HG03066 (cell line): ENCODE measurements at regions not wholly inside any gene's neighbourhood (a gene's known extent, or its start where the extent isn't known, plus 50 kb on each side); places are given as distances from the start of the nearest gene placed in this dataset.

Experiments
- ATAC-seq: cut with Tn5 transposase; IDR thresholded peaks from one replicate; pipeline ENCODE4 v1.9.1; 2021; ENCODE audit warnings: low read depth; ENCODE audit not compliant: unreplicated experiment

DNA sequence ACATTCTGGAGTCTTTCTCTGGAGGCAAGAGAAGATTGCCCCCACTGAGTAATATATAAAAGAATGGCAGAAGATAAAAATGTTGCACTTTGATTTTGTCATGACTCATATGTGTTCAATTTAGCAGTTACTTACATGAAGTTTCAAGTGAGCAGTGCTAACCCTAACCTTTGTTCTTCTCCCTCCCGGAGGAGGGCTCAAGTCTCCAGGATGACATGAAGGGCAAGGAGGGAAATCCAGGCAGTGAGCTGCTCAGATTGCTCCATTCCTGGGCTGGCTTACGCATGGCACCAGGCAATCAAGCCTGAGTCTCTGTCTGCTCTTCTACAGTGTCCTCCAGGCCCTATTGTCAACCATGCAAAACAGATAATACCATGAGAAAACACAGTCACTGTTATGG is 322.3 kb downstream of the DUSP6 start:
- ATAC-seq, result no peak

GRCh38 chr12:89024580-89024979 is 327.7 kb downstream of the DUSP6 start:
- ATAC-seq, result no peak

DNA sequence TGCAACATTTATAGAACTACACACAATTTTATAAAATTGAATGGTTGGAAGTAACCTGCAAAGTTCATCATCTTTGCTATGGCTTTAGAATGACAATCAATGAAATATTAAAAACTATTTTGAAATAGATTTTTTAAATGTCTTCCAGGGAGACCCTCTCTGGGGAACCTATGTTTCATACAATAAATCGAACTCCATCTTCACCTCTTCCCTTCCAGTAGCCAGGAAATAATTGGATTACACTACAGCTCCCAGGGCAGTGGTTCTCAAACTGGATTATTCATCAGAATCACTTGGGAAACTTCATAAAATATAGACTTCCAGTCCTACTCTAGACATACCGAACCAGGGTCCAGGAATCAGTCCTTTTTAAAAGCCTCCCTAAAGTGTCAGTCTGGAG is 328.4 kb downstream of the DUSP6 start:
- no peak for ATAC-seq

DNA sequence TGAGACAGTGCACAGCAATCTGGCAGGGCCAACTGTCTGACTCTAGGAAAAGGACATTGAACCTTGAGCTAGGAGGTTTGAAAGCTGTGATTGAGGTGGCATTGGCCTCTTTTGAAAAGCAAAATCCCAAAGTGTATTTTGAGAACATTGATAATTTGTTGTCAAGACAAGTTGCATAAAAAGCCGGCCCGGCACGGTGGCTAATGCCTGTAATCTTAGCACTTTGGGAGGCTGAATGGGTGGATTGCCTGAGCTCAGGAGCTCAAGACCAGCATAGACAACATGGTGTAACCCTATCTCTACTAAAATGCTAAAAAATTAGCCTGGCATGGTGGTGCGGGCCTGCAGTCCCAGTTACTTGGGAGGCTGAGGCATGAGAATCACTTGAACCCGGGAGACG is 331.6 kb downstream of the DUSP6 start:
- ATAC-seq, result no peak

DNA sequence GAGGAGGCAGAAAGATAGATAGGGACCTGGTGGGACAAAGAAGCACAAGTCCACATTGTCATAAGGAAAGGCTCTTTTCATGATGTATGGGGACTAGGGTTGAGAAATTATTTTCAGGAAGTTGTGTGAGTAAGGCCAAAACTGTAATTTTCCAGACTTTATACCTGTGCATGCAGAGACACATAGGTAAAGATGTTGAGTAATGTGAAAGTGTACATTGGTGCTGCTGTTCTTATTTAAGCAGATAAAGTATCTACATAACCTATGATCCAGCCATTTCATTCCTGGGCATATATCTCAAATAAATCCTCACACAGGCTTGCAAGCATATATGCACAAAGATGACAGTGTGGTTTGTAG is 332.2 kb downstream of the DUSP6 start:
- no peak for ATAC-seq

DNA sequence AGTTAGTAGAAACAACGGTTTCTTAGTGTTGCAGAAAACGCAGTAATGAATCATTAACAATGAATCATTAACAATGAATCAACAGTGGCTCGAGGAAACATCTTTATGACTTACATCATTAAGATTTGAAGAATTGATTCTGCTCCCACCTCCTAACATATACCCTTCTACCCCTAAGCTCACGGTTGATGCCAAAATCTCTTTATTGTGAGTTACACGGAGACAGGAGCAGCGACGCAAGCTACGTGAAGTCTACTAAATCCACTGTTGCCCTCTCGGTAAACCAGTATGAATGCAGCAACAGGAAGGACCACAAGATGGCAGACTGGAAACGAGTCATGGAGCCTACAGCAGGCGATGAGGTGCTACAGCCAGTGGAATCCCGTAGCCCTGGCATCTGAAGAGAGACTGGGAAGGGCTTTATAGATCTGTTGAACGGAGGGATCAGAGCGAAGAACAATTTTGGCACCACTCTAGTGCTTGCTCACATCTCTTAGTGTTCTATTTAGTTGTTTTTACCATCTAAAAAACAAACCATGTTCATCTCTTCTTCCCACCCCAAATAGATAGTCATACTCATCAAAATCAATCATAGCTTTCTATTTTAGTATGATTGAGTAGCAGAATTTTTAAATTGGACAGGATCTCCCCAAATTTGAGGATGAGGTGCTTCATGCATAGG is 332.7 kb downstream of the DUSP6 start:
- peak; percentile 98 for ATAC-seq

DNA sequence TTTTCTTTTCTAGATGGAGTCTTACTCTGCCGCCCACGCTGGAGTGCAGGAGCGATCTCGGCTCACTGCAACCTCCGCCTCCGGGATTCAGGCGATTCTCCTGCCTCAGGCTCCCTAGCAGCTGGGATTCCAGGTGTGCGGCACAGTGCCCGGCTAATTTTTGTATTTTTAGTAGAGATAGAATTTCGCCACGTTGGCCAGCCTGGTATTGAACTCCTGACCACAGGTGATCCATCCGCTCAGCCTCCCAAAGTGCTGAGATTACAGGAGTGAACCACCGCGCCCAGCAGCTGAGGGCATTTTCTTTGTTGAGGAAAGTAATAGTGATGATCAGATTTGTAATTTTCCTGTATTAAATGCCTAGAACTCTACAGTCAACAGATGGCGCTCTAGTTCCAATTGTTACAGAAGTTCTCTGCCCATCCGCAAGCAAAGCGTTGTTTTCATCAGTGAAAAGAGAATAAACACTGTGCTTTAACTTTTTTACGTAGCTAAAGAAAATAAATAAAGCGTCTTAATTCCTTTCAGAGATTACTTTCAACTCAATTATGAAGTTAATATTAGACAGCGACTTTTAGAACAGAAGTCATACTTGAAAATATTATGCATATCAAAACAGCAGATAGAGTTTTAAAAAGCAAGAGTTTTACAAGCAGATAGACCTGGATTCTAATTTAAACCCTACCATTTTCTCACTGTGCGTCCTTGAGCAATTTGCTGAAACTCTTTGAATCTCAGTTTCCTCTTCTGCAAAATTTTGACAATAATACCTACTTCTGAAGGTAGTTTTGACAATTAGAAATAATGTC is 335.1 kb downstream of the DUSP6 start:
- ATAC-seq, result no peak

DNA sequence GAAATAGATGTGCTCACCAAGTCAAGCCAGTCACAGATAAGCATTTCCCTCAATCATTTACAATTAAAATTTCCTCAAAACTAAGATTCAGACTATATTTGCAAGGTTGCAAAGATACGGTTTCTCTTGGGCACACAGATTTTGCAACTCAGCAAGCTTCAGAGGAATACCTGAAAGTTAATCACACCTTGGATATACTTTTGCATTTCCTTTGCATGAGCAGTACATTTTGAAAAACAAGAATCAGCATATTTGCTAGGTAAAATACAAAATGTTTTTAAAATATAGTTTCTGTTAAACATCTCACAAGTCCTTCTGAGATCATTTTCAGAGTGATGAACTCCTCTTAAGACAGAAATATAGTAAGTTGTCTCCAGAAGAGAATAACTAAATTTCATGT is 336.9 kb downstream of the DUSP6 start:
- no peak for ATAC-seq

GRCh38 chr12:88998421-88998820 is 353.9 kb downstream of the DUSP6 start:
- no peak for ATAC-seq

GRCh38 chr12:88996200-88996788 is 356.0 kb downstream of the DUSP6 start:
- no peak for ATAC-seq

- no peak for ATAC-seq
These were observed 357.3 kb downstream of the DUSP6 start for GRCh38 chr12:88994971-88995370.

DNA sequence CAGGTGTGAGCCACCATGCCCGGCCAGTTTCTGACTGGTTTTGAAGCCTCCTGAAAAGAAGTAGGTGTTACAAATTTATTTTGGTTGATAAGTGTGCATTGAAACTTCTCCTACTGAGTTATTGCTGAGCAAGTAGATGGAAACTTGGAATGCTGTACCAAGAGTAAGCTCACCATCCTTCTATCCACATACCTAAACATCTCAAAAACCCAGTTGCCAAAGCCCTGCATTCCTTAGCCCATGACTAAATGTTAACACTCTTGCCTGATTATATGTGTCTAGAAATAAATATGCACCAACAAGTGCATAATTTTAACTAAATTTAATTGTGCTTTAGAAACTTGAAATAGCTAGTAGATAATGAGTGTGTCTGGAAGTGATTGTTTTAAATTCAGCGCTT is 357.8 kb downstream of the DUSP6 start:
- no peak for ATAC-seq

- no peak for ATAC-seq
These were observed 358.6 kb downstream of the DUSP6 start for GRCh38 chr12:88993651-88994050.

DNA sequence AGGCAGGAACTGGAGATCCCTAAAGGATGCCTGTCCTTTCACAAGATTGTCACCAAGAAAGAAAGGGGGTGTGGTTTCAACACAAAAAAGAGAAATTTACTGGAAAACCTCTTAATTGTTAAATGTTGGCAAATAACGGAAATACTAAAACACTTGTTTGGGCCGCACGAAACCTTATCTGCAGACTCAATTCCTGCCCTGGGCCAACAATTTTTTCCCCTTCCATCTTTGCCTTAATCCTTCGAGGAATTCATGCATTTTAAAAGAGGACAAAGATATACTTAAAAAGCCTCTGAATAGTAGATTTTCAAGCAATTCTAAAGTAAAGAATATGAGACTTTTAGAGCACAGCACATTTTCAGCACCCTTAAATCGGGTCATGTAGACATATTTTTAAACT is 366.2 kb downstream of the DUSP6 start:
- ATAC-seq, result no peak

DNA sequence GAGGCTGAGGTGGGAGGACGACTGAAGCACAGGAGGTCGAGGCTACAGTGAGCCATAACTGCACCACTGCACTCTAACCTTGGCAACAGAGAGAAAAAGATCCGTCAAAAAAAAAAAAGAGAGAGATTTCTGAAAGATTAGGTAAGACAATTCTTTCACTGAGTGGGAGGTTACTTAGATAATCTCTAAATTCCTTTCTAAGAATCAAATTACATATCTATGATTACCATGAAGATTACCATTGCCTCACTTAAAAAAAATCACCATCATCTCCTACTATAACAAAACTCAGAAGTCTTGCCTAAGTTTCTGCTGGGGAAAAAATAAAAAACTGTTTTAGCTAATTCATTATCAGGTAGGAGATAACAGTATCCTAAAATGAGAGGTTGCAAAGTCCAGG is 366.7 kb downstream of the DUSP6 start:
- ATAC-seq, result no peak

DNA sequence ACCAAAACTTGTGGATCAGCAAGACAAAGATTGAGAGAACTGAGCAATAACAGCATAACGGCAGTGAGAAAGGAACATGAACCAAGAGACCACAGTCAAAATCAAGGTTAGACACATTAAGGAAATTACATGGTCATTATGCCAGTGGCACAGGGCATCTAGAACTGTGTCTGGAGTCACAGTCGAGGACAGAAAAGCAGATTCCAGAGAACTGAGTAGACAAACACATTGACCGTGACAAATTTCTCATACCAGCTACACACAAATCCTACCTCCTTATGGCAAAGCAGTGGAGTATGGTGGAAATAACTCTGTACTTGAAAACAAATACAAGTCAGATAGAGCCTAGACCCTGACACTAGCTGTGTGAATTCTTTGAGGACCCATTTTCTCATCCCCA is 367.3 kb downstream of the DUSP6 start:
- ATAC-seq, result no peak

DNA sequence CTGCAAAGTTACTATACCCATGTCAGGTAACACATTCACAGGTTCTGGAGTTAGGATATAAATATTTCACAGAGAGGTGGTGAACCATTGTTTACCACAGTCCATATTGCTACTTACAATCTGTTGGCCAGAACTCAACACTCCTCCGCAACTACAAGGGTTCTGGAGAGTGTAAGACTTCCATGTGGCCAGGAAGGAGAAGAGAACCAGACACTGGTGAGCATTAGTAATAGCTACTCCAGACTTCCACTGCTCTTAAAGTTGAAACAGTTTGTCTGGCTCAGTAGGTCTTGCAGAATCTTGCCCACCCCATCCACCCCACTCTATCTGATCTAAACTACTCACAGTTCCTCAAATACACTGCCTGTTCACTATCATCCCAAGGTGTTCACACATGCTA is 369.6 kb downstream of the DUSP6 start:
- no peak for ATAC-seq

- ATAC-seq, result no peak
These were observed 375.2 kb downstream of the DUSP6 start for GRCh38 chr12:88977115-88977514.

GRCh38 chr12:88973998-88974397 is 378.3 kb downstream of the DUSP6 start:
- no peak for ATAC-seq

- no peak for ATAC-seq
These were observed 381.6 kb downstream of the DUSP6 start for GRCh38 chr12:88970740-88971139.

GRCh38 chr12:88969127-88969526 is 383.2 kb downstream of the DUSP6 start:
- no peak for ATAC-seq
